Right renal cortex interstitium (tissue), 3 donors: ENCODE measurements at regions not wholly inside any gene's neighbourhood (a gene's known extent, or its start where the extent isn't known, plus 50 kb on each side); places are given as distances from the start of the nearest gene placed in this dataset.
"Not testable (repeated sequence)": the region's sequence is repeated elsewhere in the genome, so short reads cannot be mapped to it uniquely, and the experiment has no call there.

Experiments
- DNase-seq, 3 donors: peaks; one replicate each; pipeline ENCODE4 v3.0.0-alpha.2; 2013; ENCODE audit warnings: low read depth in 3 of 3, low spot score in 2 of 3

DNA sequence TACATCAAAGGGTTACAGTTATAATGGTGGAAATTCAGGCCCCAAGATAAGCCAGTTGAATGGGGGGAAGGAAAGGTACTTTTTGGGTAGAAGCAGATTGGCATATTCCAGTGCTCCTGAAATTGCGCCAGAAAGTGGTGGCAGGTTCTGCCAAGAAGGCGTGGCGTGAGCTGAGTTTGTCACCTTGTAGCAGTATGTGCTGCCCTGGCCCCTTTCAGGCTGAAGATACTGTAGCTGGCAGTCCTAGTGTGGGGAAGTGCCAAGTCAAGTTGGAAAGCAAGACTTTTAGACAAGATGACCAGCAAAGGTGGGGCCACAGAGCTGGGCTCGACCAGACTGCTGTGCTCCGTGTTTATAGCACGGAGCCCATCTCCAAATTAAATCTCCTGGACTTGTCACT is 133.6 kb upstream of the GLRA1 start:
- DNase-seq, result no peak

DNA sequence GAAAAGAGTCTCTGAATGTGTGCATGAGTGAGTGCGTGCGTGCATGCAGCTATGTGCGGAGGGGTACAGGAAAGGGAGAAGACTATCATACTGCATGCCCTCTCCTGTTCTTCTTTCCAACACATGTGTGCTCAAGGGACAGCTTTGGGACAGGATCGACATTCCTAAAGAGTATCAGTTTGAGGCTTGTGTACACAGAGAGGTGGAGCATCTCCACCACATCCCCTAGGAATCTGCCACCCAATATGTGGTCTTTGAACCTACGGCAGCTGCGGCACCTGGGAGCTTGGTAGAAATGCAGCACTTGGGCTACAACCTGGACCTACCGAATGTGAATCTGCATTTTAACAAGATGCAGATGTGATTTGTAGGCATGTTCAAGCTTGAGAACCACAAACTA is 132.3 kb upstream of the GLRA1 start:
- DNase-seq, result no peak

DNA sequence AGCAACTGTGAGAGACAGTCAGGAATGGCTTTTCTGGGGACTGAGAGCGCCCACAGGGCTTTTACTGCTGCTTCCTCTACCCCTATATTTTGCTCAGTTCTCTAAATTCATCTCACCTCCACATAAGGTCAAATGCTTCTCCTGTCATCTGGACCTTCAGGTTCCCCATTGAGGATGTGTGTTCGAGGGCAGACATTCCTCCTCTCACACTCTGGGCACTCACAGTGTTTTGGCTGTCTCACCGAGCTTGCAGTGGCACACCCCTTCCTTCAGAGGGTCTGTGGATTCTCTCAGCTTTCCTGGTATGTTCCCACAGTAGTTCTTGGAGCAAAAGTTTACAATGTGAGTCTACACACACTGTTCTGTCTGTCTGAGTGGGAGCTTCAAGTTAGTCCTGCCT is 127.8 kb upstream of the GLRA1 start:
- no peak for DNase-seq

DNA sequence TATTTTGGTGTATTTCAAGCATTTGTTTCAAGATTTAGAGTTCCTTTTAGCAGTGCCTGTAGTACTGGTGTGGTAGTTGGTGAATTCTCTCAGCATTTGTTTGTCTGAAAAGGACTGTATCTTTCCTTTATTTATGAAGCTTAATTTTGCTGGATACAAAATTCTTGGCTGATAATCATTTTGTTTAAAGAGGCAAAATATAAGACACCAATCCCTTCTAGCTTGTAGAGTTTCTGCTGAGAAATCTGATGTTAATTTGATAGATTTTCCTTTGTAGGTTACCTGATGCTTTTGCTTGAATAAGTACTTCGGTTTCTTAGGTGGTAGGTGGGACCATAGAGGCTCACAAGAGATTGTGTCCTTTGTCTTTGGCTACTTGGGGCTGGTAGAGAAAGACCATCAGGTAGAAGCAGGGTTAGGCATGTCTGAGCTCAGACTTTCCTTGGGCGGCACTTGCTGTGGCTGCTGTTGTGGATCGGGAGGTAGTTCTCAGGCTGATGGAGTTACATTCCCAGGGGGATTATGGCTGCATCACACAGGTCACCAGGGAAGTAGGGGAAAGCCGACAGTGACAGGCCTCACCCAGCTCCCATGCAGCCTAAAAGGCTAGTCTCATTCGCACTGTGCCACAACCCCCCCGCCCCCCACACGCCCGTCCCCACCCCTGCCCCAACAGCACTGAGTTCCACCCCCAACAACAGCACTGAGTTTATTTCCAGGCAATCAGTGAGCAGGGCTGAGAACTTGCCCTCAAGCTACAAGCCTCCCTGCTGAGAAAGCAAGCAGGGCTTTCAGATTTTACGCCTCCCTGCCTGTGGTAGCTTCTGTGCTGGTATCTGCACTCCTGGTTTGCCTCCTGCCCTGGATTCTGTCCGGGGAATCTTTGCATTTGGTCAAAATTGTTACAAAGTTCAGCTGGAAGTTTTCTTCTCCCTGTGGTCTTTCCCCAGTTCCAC is 127.1 kb upstream of the GLRA1 start:
- no peak for DNase-seq

DNA sequence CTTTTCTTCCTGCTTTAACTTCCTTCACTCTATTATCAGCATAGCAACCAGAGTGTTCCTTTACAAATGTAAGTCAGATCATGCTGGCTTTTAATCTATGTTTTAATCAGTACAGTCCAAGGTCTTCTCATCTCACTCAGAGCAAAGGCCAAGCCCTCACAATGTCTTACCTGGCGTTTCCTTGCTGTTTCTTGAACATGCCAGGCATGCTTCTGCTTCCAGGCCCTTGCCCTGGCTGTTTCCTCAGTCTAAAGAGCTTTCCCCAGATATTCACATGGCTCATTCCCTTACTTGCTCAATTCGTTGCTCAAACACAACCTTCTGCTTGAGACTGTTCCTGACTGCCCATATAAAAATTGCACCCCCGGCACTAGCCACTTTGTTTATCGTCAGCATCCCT is 121.7 kb upstream of the GLRA1 start:
- DNase-seq, result no peak

DNA sequence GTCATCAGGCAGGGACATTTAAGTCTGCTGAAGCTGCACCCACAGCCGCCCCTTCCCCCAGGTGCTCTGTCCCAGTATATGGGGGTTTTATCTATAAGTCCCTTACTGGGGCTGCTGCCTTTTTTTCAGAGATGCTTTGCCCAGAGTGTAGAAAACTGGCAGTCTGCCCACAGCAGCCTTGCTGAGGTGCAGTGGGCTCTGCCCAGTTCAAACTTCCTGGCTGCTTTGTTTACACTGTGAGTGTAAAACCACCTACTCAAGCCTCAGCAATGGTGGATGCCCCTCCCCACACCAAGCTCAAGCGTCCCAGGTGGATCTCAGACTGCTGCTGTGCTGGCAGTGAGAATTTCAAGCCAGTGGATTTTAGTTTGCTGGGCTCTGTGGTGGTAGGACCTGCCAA is 114.2 kb upstream of the GLRA1 start:
- not testable (repeated sequence) for DNase-seq

DNA sequence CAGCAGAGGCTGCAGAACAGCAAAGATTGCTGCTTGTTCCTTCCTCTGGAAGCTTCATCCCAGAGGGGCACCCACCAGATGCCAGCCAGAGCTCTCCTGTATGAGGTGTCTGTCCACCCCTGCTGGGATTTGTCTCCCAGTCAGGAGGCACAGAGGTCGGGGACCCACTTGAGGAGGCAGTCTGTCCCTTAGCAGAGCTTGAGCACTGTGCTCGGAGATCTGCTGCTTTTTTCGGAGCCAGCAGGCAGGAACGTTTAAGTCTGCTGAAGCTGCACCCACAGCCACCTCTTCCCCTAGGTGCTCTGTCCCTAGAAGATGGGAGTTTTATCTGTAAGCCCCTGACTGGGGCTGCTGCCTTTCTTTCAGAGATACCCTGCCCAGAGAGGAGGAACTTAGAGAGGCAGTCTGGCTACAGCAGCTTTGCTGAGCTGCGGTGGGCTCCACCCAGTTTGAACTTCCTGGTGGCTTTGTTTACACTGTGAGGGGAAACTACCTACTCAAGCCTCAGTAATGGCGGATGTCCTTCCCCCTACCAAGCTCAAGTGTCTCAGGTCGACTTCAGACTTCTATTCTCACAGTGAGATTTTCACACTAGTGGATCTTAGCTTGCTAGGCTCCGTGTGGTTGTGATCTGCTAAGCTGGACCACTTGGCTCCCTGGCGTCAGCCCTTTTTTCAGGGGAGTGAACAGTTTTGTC is 101.8 kb upstream of the GLRA1 start:
- not testable (repeated sequence) for DNase-seq

DNA sequence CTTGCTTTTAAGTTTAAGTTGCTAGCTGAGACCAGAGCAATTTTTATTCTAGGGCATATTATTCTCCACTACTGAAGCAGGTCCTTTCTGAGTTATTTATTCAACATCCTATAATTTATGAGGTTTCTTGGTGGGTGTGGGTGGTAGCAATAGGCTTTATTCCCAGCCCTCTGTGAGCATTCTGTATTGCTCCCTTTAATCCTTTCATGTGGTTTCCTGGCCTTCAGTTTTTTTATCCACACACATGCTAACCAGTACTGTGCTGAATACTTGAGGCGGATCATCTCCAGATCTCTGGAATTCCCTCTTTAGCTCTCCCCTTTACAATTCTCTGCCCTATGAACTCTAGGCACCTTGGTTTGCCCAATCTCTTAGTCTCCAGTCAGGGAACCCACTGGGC is 91.8 kb upstream of the GLRA1 start:
- no peak for DNase-seq

DNA sequence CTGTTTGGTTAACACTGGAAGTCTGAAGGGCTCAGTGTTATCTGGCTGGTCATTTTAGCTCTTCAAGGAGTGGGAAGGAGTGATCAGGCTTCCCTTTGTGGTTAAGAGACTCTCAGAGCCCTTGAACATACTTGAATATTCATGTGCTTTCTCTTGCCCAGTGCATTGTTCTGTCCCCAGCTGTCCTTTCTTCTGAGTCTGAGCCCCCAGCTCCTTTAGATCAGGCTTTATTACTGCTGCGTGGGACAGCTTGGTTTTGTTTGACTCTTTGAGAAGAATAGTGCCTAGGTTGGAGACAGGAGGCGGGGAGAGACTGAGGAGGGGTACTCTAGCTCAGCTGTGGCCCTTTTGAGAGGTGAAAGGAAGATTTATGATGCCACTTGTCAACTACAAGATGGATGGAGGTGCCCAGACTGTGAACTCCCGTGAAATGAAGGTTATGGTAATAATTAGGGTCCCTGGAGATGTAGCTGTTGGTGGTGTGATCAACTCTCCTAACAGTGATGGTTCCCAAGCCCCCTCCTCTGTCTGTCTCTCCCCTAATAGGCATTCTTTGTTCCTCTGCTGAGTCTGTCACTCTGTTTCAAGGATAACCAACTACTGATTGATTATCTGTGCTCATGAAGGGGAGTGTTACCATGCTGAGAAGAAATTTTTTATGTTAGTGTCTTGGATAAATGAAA is 83.1 kb upstream of the GLRA1 start:
- DNase-seq, result no peak

DNA sequence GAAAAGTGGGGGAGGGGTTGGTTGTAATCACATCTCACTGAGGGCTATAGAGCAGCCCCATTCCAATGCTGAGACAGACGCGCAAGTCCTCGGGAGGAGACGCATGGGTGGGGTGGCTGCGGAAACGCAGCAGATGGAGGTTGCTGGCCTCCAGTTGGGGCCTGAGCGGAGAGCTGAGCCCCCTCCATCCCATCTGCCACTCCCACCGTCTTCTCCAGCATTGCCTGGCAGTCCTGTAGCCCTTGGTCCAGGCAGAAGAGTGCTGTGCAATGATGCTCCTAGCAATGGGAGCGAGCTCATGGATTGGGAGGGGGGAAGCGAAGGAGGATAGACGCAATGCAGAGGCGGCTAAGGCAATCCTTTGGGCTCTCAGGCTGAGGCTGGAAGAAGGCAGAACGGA is 79.4 kb upstream of the GLRA1 start:
- DNase-seq, result no peak
